ENCODE measurements at regions not wholly inside any gene's neighbourhood (a gene's known extent, or its start where the extent isn't known, plus 50 kb on each side); places are given as distances from the start of the nearest gene placed in this dataset.
"Not testable (repeated sequence)": the region's sequence is repeated elsewhere in the genome, so short reads cannot be mapped to it uniquely, and the experiment has no call there.

GRCh38 chr15:39502611-39503195 is 78.2 kb upstream of the THBS1 start:
- DNase-seq (ENCODE audit: extremely low read depth in 1 of 11, low read depth in 9 of 11, low spot score in 4 of 11): no peak

GRCh38 chr15:39503526-39503925 is 77.4 kb upstream of the THBS1 start:
- DNase-seq (ENCODE audit: extremely low read depth in 1 of 11, low read depth in 9 of 11, low spot score in 4 of 11): no peak

- DNase-seq (ENCODE audit: extremely low read depth in 1 of 11, low read depth in 9 of 11, low spot score in 4 of 11): no peak
These were observed 76.1 kb upstream of the THBS1 start for GRCh38 chr15:39504808-39505207.

GRCh38 chr15:39506146-39506545 is 74.7 kb upstream of the THBS1 start:
- no peak for DNase-seq (ENCODE audit: extremely low read depth in 1 of 11, low read depth in 9 of 11, low spot score in 4 of 11)

- no peak for DNase-seq (ENCODE audit: extremely low read depth in 1 of 11, low read depth in 9 of 11, low spot score in 4 of 11)
These were observed 72.3 kb upstream of the THBS1 start for GRCh38 chr15:39508536-39508935.

- no peak for DNase-seq (ENCODE audit: extremely low read depth in 1 of 11, low read depth in 9 of 11, low spot score in 4 of 11)
These were observed 70.7 kb upstream of the THBS1 start for GRCh38 chr15:39510001-39510701.

GRCh38 chr15:39511000-39511915 is 69.6 kb upstream of the THBS1 start:
- DNase-seq (ENCODE audit: extremely low read depth in 1 of 11, low read depth in 9 of 11, low spot score in 4 of 11): no peak

- DNase-seq (ENCODE audit: extremely low read depth in 1 of 11, low read depth in 9 of 11, low spot score in 4 of 11): no peak
These were observed 69.0 kb upstream of the THBS1 start for GRCh38 chr15:39511916-39512260.

GRCh38 chr15:39512643-39513042 is 68.2 kb upstream of the THBS1 start:
- DNase-seq (ENCODE audit: extremely low read depth in 1 of 11, low read depth in 9 of 11, low spot score in 4 of 11): no peak

- DNase-seq (ENCODE audit: extremely low read depth in 1 of 11, low read depth in 9 of 11, low spot score in 4 of 11): no peak
These were observed 66.9 kb upstream of the THBS1 start for GRCh38 chr15:39513936-39514335.

GRCh38 chr15:39514933-39515332 is 65.9 kb upstream of the THBS1 start:
- DNase-seq (ENCODE audit: extremely low read depth in 1 of 11, low read depth in 9 of 11, low spot score in 4 of 11): no peak

GRCh38 chr15:39515765-39516164 is 65.1 kb upstream of the THBS1 start:
- DNase-seq (ENCODE audit: extremely low read depth in 1 of 11, low read depth in 9 of 11, low spot score in 4 of 11): no peak

- no peak for DNase-seq (ENCODE audit: extremely low read depth in 1 of 11, low read depth in 9 of 11, low spot score in 4 of 11)
These were observed 63.6 kb upstream of the THBS1 start for GRCh38 chr15:39517122-39517855.

- DNase-seq (ENCODE audit: extremely low read depth in 1 of 11, low read depth in 9 of 11, low spot score in 4 of 11): not testable (repeated sequence)
These were observed 56.9 kb upstream of the THBS1 start for GRCh38 chr15:39523968-39524367.

- no peak for DNase-seq (ENCODE audit: extremely low read depth in 1 of 11, low read depth in 9 of 11, low spot score in 4 of 11)
These were observed 51.4 kb upstream of the THBS1 start for GRCh38 chr15:39529457-39529856.

GRCh38 chr15:39530480-39531342 is 50.2 kb upstream of the THBS1 start:
- no peak for DNase-seq (ENCODE audit: extremely low read depth in 1 of 11, low read depth in 9 of 11, low spot score in 4 of 11)
